GM10266 (cell line): ENCODE measurements at regions not wholly inside any gene's neighbourhood (a gene's known extent, or its start where the extent isn't known, plus 50 kb on each side); places are given as distances from the start of the nearest gene placed in this dataset.

Experiments
- DNase-seq: peaks from one replicate; pipeline ENCODE4 v3.0.0; 2012; ENCODE audit errors: extremely low spot score
- TF ChIP-seq, protein P1 (sequence below): IDR thresholded peaks from 2 replicates; pipeline ENCODE4 v1.5.1; 2012; ENCODE audit warnings: mild to moderate bottlenecking, low read depth; ENCODE audit not compliant: control insufficient read depth, insufficient read depth; ENCODE audit errors: missing control alignments

DNA sequence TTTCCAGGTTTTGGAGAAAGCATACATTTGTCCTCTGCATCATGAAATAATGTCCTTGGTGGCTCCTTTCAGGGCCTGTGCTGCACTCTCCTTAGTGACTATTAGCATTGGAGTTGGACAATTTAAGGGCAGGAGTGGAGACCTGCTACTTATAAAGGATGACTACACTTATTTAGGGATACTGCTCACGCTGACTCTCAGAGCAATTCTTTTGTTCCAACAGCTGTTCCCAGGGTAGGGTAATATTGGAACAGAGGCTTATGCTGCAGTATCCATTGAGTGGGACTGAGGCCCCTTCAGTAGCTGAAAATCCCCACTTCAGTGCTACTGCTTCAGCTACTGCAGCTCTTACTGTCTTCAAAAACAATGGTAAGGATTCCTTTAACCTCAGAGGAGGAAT, 84.6 kb downstream of the GPR88 start:
- DNase-seq: no peak
- TF ChIP-seq, protein P1, sequence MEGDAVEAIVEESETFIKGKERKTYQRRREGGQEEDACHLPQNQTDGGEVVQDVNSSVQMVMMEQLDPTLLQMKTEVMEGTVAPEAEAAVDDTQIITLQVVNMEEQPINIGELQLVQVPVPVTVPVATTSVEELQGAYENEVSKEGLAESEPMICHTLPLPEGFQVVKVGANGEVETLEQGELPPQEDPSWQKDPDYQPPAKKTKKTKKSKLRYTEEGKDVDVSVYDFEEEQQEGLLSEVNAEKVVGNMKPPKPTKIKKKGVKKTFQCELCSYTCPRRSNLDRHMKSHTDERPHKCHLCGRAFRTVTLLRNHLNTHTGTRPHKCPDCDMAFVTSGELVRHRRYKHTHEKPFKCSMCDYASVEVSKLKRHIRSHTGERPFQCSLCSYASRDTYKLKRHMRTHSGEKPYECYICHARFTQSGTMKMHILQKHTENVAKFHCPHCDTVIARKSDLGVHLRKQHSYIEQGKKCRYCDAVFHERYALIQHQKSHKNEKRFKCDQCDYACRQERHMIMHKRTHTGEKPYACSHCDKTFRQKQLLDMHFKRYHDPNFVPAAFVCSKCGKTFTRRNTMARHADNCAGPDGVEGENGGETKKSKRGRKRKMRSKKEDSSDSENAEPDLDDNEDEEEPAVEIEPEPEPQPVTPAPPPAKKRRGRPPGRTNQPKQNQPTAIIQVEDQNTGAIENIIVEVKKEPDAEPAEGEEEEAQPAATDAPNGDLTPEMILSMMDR: no peak

DNA sequence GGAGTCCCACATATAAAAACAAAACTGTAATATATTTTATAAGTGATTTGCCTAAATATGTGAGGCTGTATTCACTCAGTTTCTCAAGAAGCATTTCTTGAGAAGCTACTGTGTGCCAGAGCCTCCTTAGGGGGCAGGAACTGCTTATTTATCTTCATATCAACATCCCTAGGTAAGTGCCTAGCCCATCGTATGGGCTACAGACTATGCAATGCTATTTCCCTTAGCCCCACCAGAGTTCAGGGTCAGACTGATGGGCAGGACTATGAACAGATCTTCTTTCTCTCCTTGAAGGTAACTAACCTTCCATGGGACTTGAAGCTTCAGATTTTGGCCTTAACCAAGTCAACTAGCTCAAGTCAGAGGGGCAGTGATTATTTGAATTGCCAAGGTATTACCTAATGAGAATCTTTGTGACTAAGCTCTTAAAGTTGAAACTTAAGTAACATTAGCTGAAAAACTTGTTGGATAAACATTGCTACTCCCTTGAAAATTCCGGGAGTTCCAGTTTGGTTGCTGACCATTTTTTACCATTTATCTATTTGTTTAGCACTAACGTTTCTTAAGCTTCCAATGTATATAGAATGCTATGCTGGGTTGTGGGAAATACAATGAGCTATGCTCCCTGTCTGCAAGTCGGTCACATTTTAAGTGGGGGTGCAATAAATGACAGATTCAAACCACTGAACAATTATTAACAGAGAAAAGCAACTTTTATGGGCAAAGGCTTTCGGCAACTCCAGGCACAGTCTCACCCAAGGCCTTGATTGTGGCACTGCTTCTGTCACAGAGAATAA, 85.2 kb downstream of the GPR88 start:
- TF ChIP-seq, protein P1: no peak
- no peak for DNase-seq

DNA sequence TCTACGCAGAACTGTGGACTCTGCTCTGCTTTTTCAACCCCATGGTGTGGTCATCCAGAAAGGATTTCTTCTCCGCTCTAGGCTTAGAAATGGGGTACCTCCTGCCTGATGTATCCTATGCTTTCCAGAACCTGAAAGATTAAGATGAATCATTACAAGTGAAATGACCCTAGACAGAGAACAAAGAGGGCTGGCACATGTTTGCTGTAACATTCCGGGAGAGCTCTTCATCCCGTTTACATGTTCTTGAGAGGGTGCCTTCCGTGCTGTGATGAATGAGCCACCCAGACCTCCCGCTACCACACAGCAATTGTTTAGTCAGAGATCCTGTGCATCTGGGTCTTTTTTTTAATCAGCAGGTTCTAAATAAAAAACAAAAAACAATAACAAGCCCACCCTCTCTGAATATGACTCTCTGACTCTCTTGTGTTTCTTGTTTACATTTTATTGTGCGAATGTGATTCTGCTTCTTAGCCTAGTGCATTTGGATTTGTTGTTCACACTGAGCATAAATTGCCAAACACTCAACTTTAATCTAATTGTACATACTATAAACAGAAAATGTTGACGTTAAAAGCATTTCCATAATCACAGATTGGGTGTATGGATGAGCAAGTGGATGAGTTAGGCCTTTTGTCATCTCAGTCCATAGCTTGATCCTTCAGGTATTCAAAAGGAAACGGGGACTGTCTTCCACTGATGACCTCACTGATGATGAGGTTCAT, 87.1 kb downstream of the GPR88 start:
- no peak for DNase-seq
- TF ChIP-seq, protein P1: no peak

GRCh38 chr1:100626397-100626796, 88.5 kb downstream of the GPR88 start:
- DNase-seq: no peak
- TF ChIP-seq, protein P1: no peak

GRCh38 chr1:100627054-100627716, 89.2 kb downstream of the GPR88 start:
- DNase-seq: no peak
- TF ChIP-seq, protein P1: no peak

- TF ChIP-seq, protein P1: no peak
- no peak for DNase-seq
Measured at GRCh38 chr1:100627936-100628335, 90.0 kb downstream of the GPR88 start.

GRCh38 chr1:100628631-100629081, 90.7 kb downstream of the GPR88 start:
- no peak for DNase-seq
- TF ChIP-seq, protein P1: no peak
